HepG2 (cell line): ENCODE measurements at regions not wholly inside any gene's neighbourhood (a gene's known extent, or its start where the extent isn't known, plus 50 kb on each side); places are given as distances from the start of the nearest gene placed in this dataset.

Source experiments
- ATAC-seq: fragments of 200-7000 bp; cut with Tn5 transposase; 3 replicates; pipeline ENCODE4 v1.9.1; 2020; ENCODE audit warnings: mild to moderate bottlenecking, moderate library complexity
- BruUV-seq: library from RNA; stranded (reverse); fragments of 400-500 nt; replicated peaks from 2 replicates; lab custom pipeline; 2021; lab: Mats Ljungman, UMichigan
- CTCF ChIA-PET: fragments of 300-600 bp; formaldehyde crosslinking; extraction: SDS; loops from one replicate; lab custom pipeline; 2021; ENCODE audit warnings: low total read pairs, inconsistent platforms, low intra/inter-chr PET ratio; lab: Yijun Ruan, JAX
- POLR2A ChIA-PET: fragments of 350-600 bp; sonication (Branson Sonifier 250); formaldehyde crosslinking; loops from one replicate; lab custom pipeline; 2020; ENCODE audit warnings: antibody characterized with exemption, inconsistent platforms; lab: Yijun Ruan, JAX
- DNase-seq: peaks from one replicate; pipeline ENCODE4 v3.0.0-alpha.2; 2015; ENCODE audit warnings: low spot score
- FAIRE-seq: peaks from 3 replicates; lab custom pipeline; 2011; peaks lifted over from hg19 to GRCh38; lab: Jason Lieb, UNC
- H2AFZ ChIP-seq: one replicate; pipeline ENCODE4 v1.6.1; 2011; ENCODE audit warnings: low read length, inconsistent platforms
- H3K27ac ChIP-seq: fragments of 300-600 bp; 3 replicates; pipeline ENCODE4 v1.8.0; 2011; ENCODE audit warnings: mixed run types, mild to moderate bottlenecking, mixed read lengths, low read length, inconsistent platforms; ENCODE audit not compliant: insufficient read depth; ENCODE audit errors: extremely low read length
- H3K27me3 ChIP-seq, 2 experiments: fragments of 200-600 bp in 1 of 2; 2 replicates in 1 of 2; 3 replicates in 1 of 2; pipeline versions ENCODE4 v1.6.0 to v1.8.0; 2011; ENCODE audit warnings: low read length in 2 of 2, mild to moderate bottlenecking in 2 of 2, moderate library complexity in 2 of 2, inconsistent platforms in 1 of 2; ENCODE audit not compliant: insufficient read depth in 2 of 2, control insufficient read depth in 1 of 2
- H3K36me3 ChIP-seq, 2 experiments: fragments of 200-600 bp in 1 of 2; replicated peaks in 1 of 2; 2 replicates in 1 of 2; 3 replicates in 1 of 2; pipeline versions ENCODE4 v1.5.1 to v1.8.0; 2011; ENCODE audit warnings: low read length in 2 of 2, inconsistent platforms in 1 of 2; ENCODE audit not compliant: insufficient read depth in 2 of 2, control insufficient read depth in 1 of 2
- H3K4me1 ChIP-seq: 2 replicates; pipeline ENCODE4 v1.5.1; 2012; ENCODE audit warnings: low read length, inconsistent platforms; ENCODE audit not compliant: insufficient read depth
- H3K4me2 ChIP-seq: 2 replicates; pipeline ENCODE4 v1.6.0; 2011; ENCODE audit warnings: low read depth, low read length, inconsistent platforms
- H3K4me3 ChIP-seq, 3 experiments: fragments of 200-600 bp in 1 of 3; sonication (generic), shearing (Covaris generic) in 1 of 3; replicated peaks in 1 of 3; 2 replicates each; pipeline ENCODE4 v1.5.1; 2011 to 2016; ENCODE audit warnings: low read length in 3 of 3, inconsistent platforms in 2 of 3, low read depth in 2 of 3, mild to moderate bottlenecking in 2 of 3, control low read depth in 1 of 3, mixed read lengths in 1 of 3; ENCODE audit not compliant: insufficient read depth in 1 of 3
- H3K79me2 ChIP-seq: one replicate; pipeline ENCODE4 v1.6.1; 2011; ENCODE audit warnings: low read length, inconsistent platforms; ENCODE audit not compliant: insufficient read depth
- H3K9ac ChIP-seq: 2 replicates; pipeline ENCODE4 v1.6.0; 2011; ENCODE audit warnings: mild to moderate bottlenecking, low read depth, low read length, inconsistent platforms; ENCODE audit not compliant: insufficient read depth
- H3K9me3 ChIP-seq: 2 replicates; pipeline ENCODE4 v1.5.1; 2012; ENCODE audit warnings: mild to moderate bottlenecking, low read length
- H4K20me1 ChIP-seq: 2 replicates; pipeline ENCODE4 v1.6.0; 2011; ENCODE audit warnings: inconsistent platforms, mild to moderate bottlenecking, low read length, moderate library complexity; ENCODE audit not compliant: insufficient read depth
- CTCF ChIP-seq: sonication (generic); formaldehyde crosslinking; IDR thresholded peaks from 2 replicates; pipeline ENCODE4 v1.5.0; 2020; ENCODE audit warnings: mild to moderate bottlenecking, missing genetic modification reagents, moderate library complexity
- PCBP1 ChIP-seq: fragments of 200-400 bp; formaldehyde crosslinking; IDR thresholded peaks from 2 replicates; pipeline ENCODE4 v1.6.1; 2017; ENCODE audit warnings: mild to moderate bottlenecking, low read depth, low read length, borderline replicate concordance
- THRA ChIP-seq: sonication (generic); formaldehyde crosslinking; IDR thresholded peaks from 2 replicates; pipeline ENCODE4 v1.4.0; 2020; ENCODE audit warnings: missing genetic modification reagents, borderline replicate concordance
- U2AF1 ChIP-seq: fragments of 200-400 bp; formaldehyde crosslinking; optimal IDR thresholded peaks from 2 replicates; pipeline ENCODE3; 2017; ENCODE audit warnings: mild to moderate bottlenecking, low read depth, low read length
- ZFP41 ChIP-seq: sonication (generic); formaldehyde crosslinking; IDR thresholded peaks from 2 replicates; pipeline ENCODE4 v1.4.0; 2020; ENCODE audit warnings: mild to moderate bottlenecking, missing genetic modification reagents, borderline replicate concordance
- WGBS: methylation state at CpG from one replicate; pipeline ENCODE4 v1.1.6; 2017; ENCODE audit warnings: low lambda C conversion rate; 5-methylcytosine and 5-hydroxymethylcytosine counted together
- in situ Hi-C: cut with HindIII; loops from 2 replicates; pipeline ENCODE4 v1.10.0; 2017; ENCODE audit warnings: low pct_unique_long_range_greater_than_20kb; ENCODE audit not compliant: extremely low pct_ligation_motif_present
- intact Hi-C: fragments of 100-400 bp; cut with micrococcal nuclease; formaldehyde crosslinking; loops from one replicate; pipeline ENCODE4 v1.10.0; 2022; ENCODE audit not compliant: unreplicated experiment

GRCh38 chr4:42277291-42277690 lies 120.0 kb upstream of the SHISA3 start (continued):
- TF ChIP-seq U2AF1 (no peak), PCBP1 (no peak)

GRCh38 chr4:42278709-42279324 lies 118.5 kb upstream of the SHISA3 start:
- CTCF ChIA-PET = no interaction called here

More at GRCh38 chr4:42278709-42279324, 118.5 kb upstream of the SHISA3 start:
- no peak for TF ChIP-seq ZFP41 (CRISPR knock-in tag)
- TF ChIP-seq CTCF (CRISPR knock-in tag) = 0 out of 2 replicates have a peak, but pooled peaks have one; percentile 7
- TF ChIP-seq THRA (CRISPR knock-in tag) = no peak
- intact Hi-C loops (no loop called here), in situ Hi-C loops (no loop called here)
- H3K9me3 ChIP-seq = no peaks in the 10 kb centered on the region
- no peak overlapping the region for H3K9ac ChIP-seq
- POLR2A ChIA-PET = no interaction called here
- ATAC-seq (peak; percentile 23; the same call in 1 of the 3 replicates), FAIRE-seq (no peak), DNase-seq (no peak)
- peak overlapping the region; percentile 32; the same call in 1 of the 2 replicates for H3K4me2 ChIP-seq
- H3K4me1 ChIP-seq = 0 out of 2 replicates have a peak, but pooled peaks cover 5% of the 10 kb centered on the region
- no peak overlapping the region for H3K27ac ChIP-seq
- no peak overlapping the region for H2AFZ ChIP-seq
- no TSS peak for BruUV-seq
- H3K36me3 ChIP-seq = no peaks in the 10 kb centered on the region
- H3K79me2 ChIP-seq = no peaks in the 10 kb centered on the region
- no peaks in the 10 kb centered on the region for H4K20me1 ChIP-seq
- H3K4me3 ChIP-seq = no peak overlapping the region
- WGBS = 51% methylated on average over 14 of the region's 15 CpGs
- H3K27me3 ChIP-seq = no peaks in the 10 kb centered on the region; a peak in 1 of 5 replicates
